GM12878 (cell line): ENCODE measurements at regions not wholly inside any gene's neighbourhood (a gene's known extent, or its start where the extent isn't known, plus 50 kb on each side); places are given as distances from the start of the nearest gene placed in this dataset.
"Not testable (repeated sequence)": the region's sequence is repeated elsewhere in the genome, so short reads cannot be mapped to it uniquely, and the experiment has no call there.

Experiments
- ATAC-seq: fragments of 200-7000 bp; cut with Tn5 transposase; 3 replicates; pipeline ENCODE4 v1.9.1; 2020; ENCODE audit warnings: mild to moderate bottlenecking, moderate library complexity
- BruUV-seq: library from RNA; stranded (reverse); fragments of 400-500 nt; replicated peaks from 2 replicates; lab custom pipeline; 2021; lab: Mats Ljungman, UMichigan
- CTCF ChIA-PET: fragments of 300-600 bp; sonication (Branson Sonifier 250); formaldehyde crosslinking; extraction: SDS; loops from one replicate; lab custom pipeline; 2021; ENCODE audit warnings: inconsistent platforms; lab: Yijun Ruan, JAX
- POLR2A ChIA-PET: fragments of 350-600 bp; formaldehyde crosslinking; extraction: SDS; loops from one replicate; lab custom pipeline; 2021; ENCODE audit warnings: inconsistent platforms; lab: Charles Lee
- RAD21 ChIA-PET: fragments of 300-600 bp; sonication (Branson Sonifier 250); formaldehyde crosslinking; loops from one replicate; lab custom pipeline; 2023; ENCODE audit warnings: antibody characterized with exemption; ENCODE audit not compliant: unreplicated experiment; lab: Charles Lee
- SMC1A ChIA-PET: fragments of 300-600 bp; sonication (Branson Sonifier 250); formaldehyde crosslinking; loops from one replicate; lab custom pipeline; 2023; ENCODE audit not compliant: unreplicated experiment, uncharacterized antibody; lab: Charles Lee
- DNase-seq: peaks from one replicate; pipeline ENCODE4 v3.0.0-alpha.2; 2011; ENCODE audit warnings: low read depth, low spot score
- FAIRE-seq: peaks from 3 replicates; lab custom pipeline; 2011; peaks lifted over from hg19 to GRCh38; lab: Jason Lieb, UNC
- H2AFZ ChIP-seq: 2 replicates; pipeline ENCODE4 v1.6.0; 2011; ENCODE audit warnings: low read depth, low read length, control low read depth; ENCODE audit not compliant: control insufficient read depth
- H3K27ac ChIP-seq: 2 replicates; pipeline ENCODE4 v1.5.1; 2011; ENCODE audit warnings: control low read depth; ENCODE audit not compliant: control insufficient read depth, insufficient read depth
- H3K27me3 ChIP-seq, 2 experiments: replicated peaks in 1 of 2; 2 replicates each; pipeline versions ENCODE4 v1.6.0 to v1.6.1; 2011; ENCODE audit warnings: low read length in 1 of 2; ENCODE audit not compliant: control insufficient read depth in 2 of 2, insufficient read depth in 2 of 2
- H3K36me3 ChIP-seq, 2 experiments: 2 replicates each; pipeline ENCODE4 v1.5.1; 2011; ENCODE audit warnings: low read length in 1 of 2; ENCODE audit not compliant: control insufficient read depth in 2 of 2, insufficient read depth in 2 of 2
- H3K4me1 ChIP-seq: 2 replicates; pipeline ENCODE4 v1.6.1; 2011; ENCODE audit warnings: mild to moderate bottlenecking, low read length, moderate library complexity, mixed read lengths; ENCODE audit not compliant: control insufficient read depth, insufficient read depth
- H3K4me2 ChIP-seq: 2 replicates; pipeline ENCODE4 v1.6.0; 2011; ENCODE audit warnings: control low read depth; ENCODE audit not compliant: control insufficient read depth, insufficient read depth
- H3K4me3 ChIP-seq: fragments of 200-600 bp; sonication (generic); 2 replicates; pipeline ENCODE4 v1.5.1; 2016
- H3K79me2 ChIP-seq: 2 replicates; pipeline ENCODE4 v1.6.0; 2011; ENCODE audit warnings: low read length; ENCODE audit not compliant: control insufficient read depth, insufficient read depth
- H3K9ac ChIP-seq: 2 replicates; pipeline ENCODE4 v1.8.0; 2011; ENCODE audit warnings: low read length, control low read depth, mixed read lengths; ENCODE audit not compliant: control insufficient read depth, insufficient read depth
- H3K9me3 ChIP-seq: replicated peaks from 3 replicates; pipeline ENCODE4 v1.5.1; 2011; ENCODE audit warnings: mild to moderate bottlenecking, low read length; ENCODE audit not compliant: control insufficient read depth, insufficient read depth
- H4K20me1 ChIP-seq: 2 replicates; pipeline ENCODE4 v1.6.0; 2011; ENCODE audit not compliant: control insufficient read depth, insufficient read depth
- BCL11A ChIP-seq: IDR thresholded peaks from 2 replicates; pipeline ENCODE4 v1.6.1; 2011; ENCODE audit warnings: low read depth, low read length
- GABPA ChIP-seq: IDR thresholded peaks from 2 replicates; pipeline ENCODE4 v1.6.1; 2014; ENCODE audit warnings: antibody characterized with exemption, low read depth, mild to moderate bottlenecking, inconsistent platforms
- IKZF2 ChIP-seq, 2 experiments: fragments of 450-650 bp; IDR thresholded peaks; 2 replicates each; pipeline ENCODE4 v1.6.1; 2017; ENCODE audit warnings: mild to moderate bottlenecking in 2 of 2, moderate library complexity in 2 of 2
- RAD21 ChIP-seq: IDR thresholded peaks from 2 replicates; pipeline ENCODE4 v1.6.1; 2011; ENCODE audit warnings: mild to moderate bottlenecking, low read depth, low read length, moderate library complexity; ENCODE audit not compliant: insufficient read depth
- STAT3 ChIP-seq: IDR thresholded peaks from 2 replicates; pipeline ENCODE4 v1.6.1; 2011; ENCODE audit warnings: low read depth, low read length, improper control_type of control experiment
- TARDBP ChIP-seq: IDR thresholded peaks from 2 replicates; pipeline ENCODE4 v1.6.1; 2016; ENCODE audit warnings: borderline replicate concordance
- ZNF217 ChIP-seq: fragments of 450-650 bp; IDR thresholded peaks from 2 replicates; pipeline ENCODE4 v1.6.1; 2017; ENCODE audit warnings: antibody characterized with exemption, mild to moderate bottlenecking
- ZSCAN29 ChIP-seq: fragments of 450-650 bp; IDR thresholded peaks from 2 replicates; pipeline ENCODE4 v1.6.1; 2017; ENCODE audit warnings: mild to moderate bottlenecking, moderate library complexity
- WGBS: methylation state at CpG from one replicate; pipeline ENCODE4 v1.1.6; 2016; ENCODE audit warnings: low lambda C conversion rate; ENCODE audit not compliant: insufficient replicate concordance, insufficient coverage; ENCODE audit errors: missing lambda C conversion rate; 5-methylcytosine and 5-hydroxymethylcytosine counted together
- in situ Hi-C: fragments of 300-500 bp; cut with MboI; formaldehyde crosslinking; loops from 9 replicates; pipeline ENCODE4 v1.14.3; 2018; ENCODE audit warnings: mixed read lengths
- intact Hi-C: fragments of 100-400 bp; cut with micrococcal nuclease; formaldehyde crosslinking; loops from one replicate; pipeline ENCODE4 v1.14.2; 2022; ENCODE audit not compliant: unreplicated experiment

DNA sequence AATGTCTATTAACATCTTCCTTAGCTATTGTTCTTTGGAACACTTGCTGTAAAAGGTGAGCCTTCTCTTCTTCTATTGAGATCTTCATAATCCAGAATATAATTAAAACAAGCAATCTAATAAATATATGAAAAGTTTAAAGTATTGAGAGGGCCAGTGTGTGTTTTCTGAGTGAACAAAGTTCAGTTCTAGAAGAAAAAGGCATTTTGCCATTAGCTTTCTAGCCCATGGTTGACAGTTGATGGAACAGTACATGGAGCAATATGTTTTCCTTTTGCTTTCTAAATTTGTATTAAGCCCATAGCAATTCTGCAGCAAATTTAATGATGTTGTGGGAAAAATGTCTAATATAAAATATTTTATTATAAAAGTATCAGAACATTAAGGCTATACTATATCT lies 853.0 kb downstream of the TRHDE start (continued):
- TF ChIP-seq BCL11A = no peak
- TF ChIP-seq STAT3 = no peak
- TF ChIP-seq ZNF217 = no peak
- no peak for TF ChIP-seq RAD21

DNA sequence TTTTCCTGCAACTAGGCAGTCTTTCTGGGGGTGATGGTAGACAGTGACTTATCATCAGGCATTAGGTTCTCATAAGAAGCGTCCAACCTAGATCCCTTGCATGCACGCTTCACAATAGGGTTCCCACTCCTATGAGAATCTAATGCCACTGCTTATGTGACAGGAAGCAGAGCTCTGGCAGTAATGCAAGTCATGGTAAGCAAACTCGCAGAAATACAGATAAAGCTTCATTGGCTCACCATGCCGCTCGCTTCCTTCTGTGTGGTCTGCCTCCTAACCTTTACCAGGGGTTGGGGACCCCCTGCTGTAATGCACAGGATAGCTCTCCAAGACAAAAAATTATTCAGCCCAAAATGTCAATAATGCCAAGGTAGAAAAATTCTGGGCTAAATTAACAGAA lies 864.2 kb downstream of the TRHDE start:
- WGBS = 1% methylated on average over 5 of the region's 5 CpGs
- Histone ChIP-seq H3K4me2 (no peak overlapping the region), H3K27ac (no peak overlapping the region), H3K9ac (no peak overlapping the region), H3K27me3 (no peaks in the 10 kb centered on the region), H3K79me2 (no peaks in the 10 kb centered on the region), H3K36me3 (no peaks in the 10 kb centered on the region), H2AFZ (no peak overlapping the region), H3K4me3 (no peak overlapping the region), H3K9me3 (no peaks in the 10 kb centered on the region), H4K20me1 (no peaks in the 10 kb centered on the region), H3K4me1 (no peaks in the 10 kb centered on the region)
- RAD21 ChIA-PET = no interaction called here
- POLR2A ChIA-PET = no interaction called here
- in situ Hi-C loops (no loop called here), intact Hi-C loops (no loop called here)
- no TSS peak for BruUV-seq
- FAIRE-seq = no peak
- SMC1A ChIA-PET = no interaction called here
- DNase-seq = no peak
- CTCF ChIA-PET = no interaction called here
- no peak for ATAC-seq
- TF ChIP-seq GABPA = no peak
- TF ChIP-seq TARDBP = no peak
- no peak for TF ChIP-seq IKZF2 (IDR thresholded peaks at IDR 0.05)
- TF ChIP-seq ZSCAN29 = no peak

DNA sequence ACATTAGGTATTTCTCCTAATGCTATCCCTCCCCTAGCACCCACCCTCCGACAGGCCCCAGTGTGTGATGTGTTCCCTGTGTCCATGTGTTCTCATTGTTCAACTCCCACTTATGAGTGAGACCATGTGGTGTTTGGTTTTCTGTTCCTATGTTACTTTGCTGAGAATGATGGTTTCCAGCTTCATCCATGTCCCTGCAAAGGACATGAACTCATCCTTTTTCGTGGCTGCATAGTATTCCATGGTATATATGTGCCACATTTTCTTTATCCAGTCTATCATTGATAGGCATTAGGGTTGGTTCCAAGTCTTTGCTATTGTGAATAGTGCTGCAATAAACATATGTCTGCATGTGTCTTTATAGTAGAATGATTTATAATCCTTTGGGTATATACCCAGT lies 867.5 kb downstream of the TRHDE start:
- RAD21 ChIA-PET, H3K27ac ChIP-seq, H3K4me1 ChIP-seq, H4K20me1 ChIP-seq, FAIRE-seq, SMC1A ChIA-PET, DNase-seq, H3K9ac ChIP-seq, BruUV-seq, H3K36me3 ChIP-seq, intact Hi-C loops, POLR2A ChIA-PET, H2AFZ ChIP-seq, CTCF ChIA-PET, H3K9me3 ChIP-seq, ATAC-seq, H3K4me3 ChIP-seq, H3K79me2 ChIP-seq, in situ Hi-C loops, H3K27me3 ChIP-seq, H3K4me2 ChIP-seq: not testable (repeated sequence)
- WGBS = 47% methylated on average over 2 of the region's 2 CpGs
